ENCODE measurements at regions not wholly inside any gene's neighbourhood (a gene's known extent, or its start where the extent isn't known, plus 50 kb on each side); places are given as distances from the start of the nearest gene placed in this dataset.
"Not testable (repeated sequence)": the region's sequence is repeated elsewhere in the genome, so short reads cannot be mapped to it uniquely, and the experiment has no call there.

- TF ChIP-seq CTCF (conservative IDR thresholded peaks at IDR 0.05; ENCODE audit: low read length); EZH2phosphoT487 (IDR thresholded peaks at IDR 0.05; ENCODE audit: borderline replicate concordance): not testable (repeated sequence)
These were observed 371.8 kb downstream of the SRGAP2C start for GRCh38 chr1:121556560-121556959.

All from Loucy (cell line).